HG03175 (cell line): ENCODE measurements at regions not wholly inside any gene's neighbourhood (a gene's known extent, or its start where the extent isn't known, plus 50 kb on each side); places are given as distances from the start of the nearest gene placed in this dataset.
A peak's percentile ranks its signal among the peaks of the same experiment; 100 is the strongest.

ENCODE experiments used
- ATAC-seq: cut with Tn5 transposase; IDR thresholded peaks from one replicate; pipeline ENCODE4 v1.9.1; 2021; ENCODE audit warnings: mild to moderate bottlenecking, moderate library complexity; ENCODE audit not compliant: unreplicated experiment

GRCh38 chr14:39739796-39740195 lies 307.6 kb upstream of the FBXO33 start:
- ATAC-seq = no peak

GRCh38 chr14:39734306-39734705 lies 302.1 kb upstream of the FBXO33 start:
- ATAC-seq = no peak

GRCh38 chr14:39733741-39734140 lies 301.5 kb upstream of the FBXO33 start:
- peak; percentile 82 for ATAC-seq

- no peak for ATAC-seq
Measured at GRCh38 chr14:39731912-39732311, 299.7 kb upstream of the FBXO33 start.

- ATAC-seq = no peak
Measured at GRCh38 chr14:39726563-39726962, 294.3 kb upstream of the FBXO33 start.

- peak; percentile 49 for ATAC-seq
Measured at GRCh38 chr14:39722547-39723273, 290.5 kb upstream of the FBXO33 start.

GRCh38 chr14:39716987-39717570 lies 284.8 kb upstream of the FBXO33 start:
- no peak for ATAC-seq

GRCh38 chr14:39712293-39712999 lies 280.2 kb upstream of the FBXO33 start:
- no peak for ATAC-seq

GRCh38 chr14:39704594-39704993 lies 272.4 kb upstream of the FBXO33 start:
- no peak for ATAC-seq

- no peak for ATAC-seq
Measured at GRCh38 chr14:39694341-39694740, 262.1 kb upstream of the FBXO33 start.

- no peak for ATAC-seq
Measured at GRCh38 chr14:39683691-39684260, 251.5 kb upstream of the FBXO33 start.

GRCh38 chr14:39682582-39682981 lies 250.3 kb upstream of the FBXO33 start:
- no peak for ATAC-seq

- no peak for ATAC-seq
Measured at GRCh38 chr14:39681782-39682399, 249.7 kb upstream of the FBXO33 start.

GRCh38 chr14:39680777-39681176 lies 248.5 kb upstream of the FBXO33 start:
- peak; percentile 91 for ATAC-seq

- no peak for ATAC-seq
Measured at GRCh38 chr14:39673734-39674133, 241.5 kb upstream of the FBXO33 start.

- ATAC-seq = no peak
Measured at GRCh38 chr14:39673270-39673711, 241.1 kb upstream of the FBXO33 start.

- no peak for ATAC-seq
Measured at GRCh38 chr14:39668449-39668848, 236.2 kb upstream of the FBXO33 start.

GRCh38 chr14:39666386-39666785 lies 234.2 kb upstream of the FBXO33 start:
- no peak for ATAC-seq

- no peak for ATAC-seq
Measured at GRCh38 chr14:39665075-39665475, 232.8 kb upstream of the FBXO33 start.

GRCh38 chr14:39664646-39665045 lies 232.4 kb upstream of the FBXO33 start:
- no peak for ATAC-seq

GRCh38 chr14:39641224-39641623 lies 209.0 kb upstream of the FBXO33 start:
- ATAC-seq = peak; percentile 78
